Right ventricle myocardium superior (tissue), 1 donor: ENCODE measurements at regions not wholly inside any gene's neighbourhood (a gene's known extent, or its start where the extent isn't known, plus 50 kb on each side); places are given as distances from the start of the nearest gene placed in this dataset.
A peak's percentile ranks its signal among the peaks of the same experiment; 100 is the strongest.

Experiments
- ATAC-seq: fragments of 200-7000 bp; cut with Tn5 transposase; one replicate; pipeline ENCODE4 v1.9.1; 2020; ENCODE audit warnings: mild to moderate bottlenecking; ENCODE audit not compliant: poor library complexity
- DNase-seq: peaks from one replicate; pipeline ENCODE4 v3.0.0-alpha.2; 2020
- intact Hi-C: fragments of 100-400 bp; cut with DNase I; formaldehyde crosslinking; loops from one replicate; pipeline ENCODE4 v1.11.2; 2022
- donor health status: DM: no; HTN: yes; CAD: no; lungs with severe emphysema.

DNA sequence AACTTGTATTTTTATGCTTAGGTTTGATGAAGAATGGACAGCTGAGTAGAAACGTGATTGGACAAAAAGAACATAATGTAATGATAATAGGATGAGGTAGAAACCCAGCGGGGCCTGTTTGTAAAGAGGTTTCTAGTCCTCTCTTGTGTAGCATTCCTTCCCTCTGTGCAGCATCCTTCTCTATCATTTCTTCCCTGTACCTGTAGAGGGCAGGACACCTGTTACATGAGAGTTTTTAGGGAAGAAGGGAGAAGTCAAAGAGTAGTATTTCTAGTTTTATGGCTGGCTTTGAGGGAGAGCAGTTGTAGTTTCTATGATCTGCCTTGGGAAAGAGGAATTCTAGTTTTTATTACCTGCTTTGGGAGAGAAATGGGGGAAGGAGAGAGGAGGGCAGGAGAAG lies 162.1 kb upstream of the FST start:
- no peak for ATAC-seq
- no peak for DNase-seq
- intact Hi-C loops, result no loop called here

DNA sequence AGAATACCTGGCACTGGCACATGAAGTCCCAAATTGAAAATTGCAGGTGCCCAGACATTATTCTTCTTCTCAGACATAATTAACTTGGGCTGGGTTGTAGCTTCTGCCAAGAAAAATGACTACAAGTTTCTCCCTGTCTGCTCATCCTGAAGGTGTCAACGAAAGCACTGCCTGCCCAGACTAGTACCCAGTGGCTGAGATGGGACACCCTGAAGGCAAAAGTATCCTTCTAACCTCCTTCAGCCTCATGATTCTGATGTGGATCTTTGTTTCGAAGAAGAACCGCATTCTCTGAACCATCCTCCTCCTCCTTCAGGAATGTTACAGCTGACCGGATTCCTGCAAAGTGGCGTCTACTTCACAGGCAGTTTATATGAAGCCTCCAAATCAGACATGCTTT lies 161.1 kb upstream of the FST start:
- ATAC-seq (no peak), DNase-seq (no peak)
- intact Hi-C loops, result no loop called here

- no peak for ATAC-seq
- DNase-seq, result no peak
- intact Hi-C loops, result no loop called here
These were observed 159.4 kb upstream of the FST start for GRCh38 chr5:53321073-53321472.

- no peak for DNase-seq
- ATAC-seq, result no peak
- intact Hi-C loops, result no loop called here
These were observed 158.7 kb upstream of the FST start for GRCh38 chr5:53321721-53322120.

GRCh38 chr5:53322257-53322656 lies 158.2 kb upstream of the FST start:
- no peak for DNase-seq
- no peak for ATAC-seq
- intact Hi-C loops, result no loop called here

DNA sequence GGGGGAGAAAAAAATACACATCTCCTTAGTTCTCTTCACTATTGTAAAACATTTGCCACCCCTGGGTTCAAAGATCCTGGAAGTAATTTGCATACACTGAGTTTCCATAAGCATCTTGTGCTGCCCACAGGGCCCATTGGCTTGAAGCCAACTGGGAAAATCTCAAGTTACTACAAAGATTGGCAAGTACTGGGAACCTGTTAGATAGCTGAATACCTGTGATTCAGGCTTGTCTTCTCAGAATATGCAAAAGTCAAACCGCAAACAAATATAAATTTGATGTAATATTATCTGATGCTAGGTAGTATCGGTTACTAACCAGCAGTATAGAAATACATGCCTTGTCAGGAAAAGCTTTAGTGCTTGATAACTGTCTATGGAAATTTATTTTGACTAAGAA lies 156.9 kb upstream of the FST start:
- intact Hi-C loops, result no loop called here
- ATAC-seq (no peak), DNase-seq (no peak)

DNA sequence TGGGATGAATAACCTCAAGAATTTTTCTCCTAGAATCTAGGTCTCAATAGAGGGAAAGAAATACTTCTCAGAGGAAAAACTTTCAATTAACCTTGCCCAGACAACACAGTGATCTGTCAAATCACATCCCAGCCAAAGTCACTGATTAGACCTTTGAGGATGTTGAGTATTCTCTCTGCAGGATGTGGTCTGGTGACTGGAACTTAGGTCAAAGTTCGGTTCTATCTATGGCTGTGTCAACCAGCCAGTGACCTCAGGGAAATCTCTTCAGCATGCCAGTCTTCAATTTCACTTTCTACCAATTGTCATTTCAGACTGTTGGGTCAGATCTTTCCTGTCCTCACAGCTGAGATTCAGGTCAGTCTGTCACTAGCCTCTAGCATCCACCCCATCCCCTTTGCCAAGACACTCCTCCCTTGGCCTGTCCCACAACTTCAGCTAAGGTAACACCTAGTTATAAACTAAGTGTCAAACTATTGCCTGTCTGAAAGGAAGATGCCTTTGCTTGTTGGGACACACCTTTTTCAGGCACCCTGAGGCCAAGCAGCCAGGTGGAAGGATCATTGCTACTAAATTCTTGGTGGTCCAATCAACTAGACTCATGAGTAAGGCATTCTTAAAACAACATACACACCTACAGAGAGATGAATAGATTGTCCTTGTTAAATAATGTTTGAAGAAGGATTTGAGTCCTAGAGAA lies 156.3 kb upstream of the FST start:
- intact Hi-C loops, result no loop called here
- ATAC-seq (no peak), DNase-seq (no peak)

GRCh38 chr5:53326424-53327153 lies 153.8 kb upstream of the FST start:
- peak; percentile 80 for ATAC-seq
- intact Hi-C loops, result no loop called here

DNA sequence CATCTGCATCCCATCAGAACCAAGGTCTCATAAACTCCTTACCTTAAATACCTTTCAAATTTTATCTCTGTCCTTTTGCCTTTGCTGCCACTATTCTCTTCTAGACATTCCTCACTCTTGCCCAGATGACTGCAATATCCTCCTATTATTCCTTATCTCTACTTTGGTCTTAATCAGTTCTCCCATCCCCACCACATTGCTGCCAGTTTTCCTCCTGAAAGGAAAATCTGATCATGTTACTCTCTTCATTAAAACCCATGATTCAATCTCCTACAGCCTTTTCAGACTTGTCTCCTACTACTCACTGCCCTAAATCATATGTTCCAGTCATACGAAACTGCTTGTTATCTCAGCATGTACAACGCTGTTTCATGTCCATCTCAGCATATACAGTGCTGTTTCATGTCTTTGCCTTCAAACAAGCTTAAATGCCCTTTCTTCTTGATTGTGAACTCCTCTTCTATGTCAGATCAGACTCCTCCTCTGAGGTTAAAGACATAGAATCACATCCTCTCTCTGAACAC lies 152.6 kb upstream of the FST start:
- ATAC-seq (no peak), DNase-seq (no peak)
- intact Hi-C loops, result no loop called here

More at GRCh38 chr5:53326424-53327153, 153.8 kb upstream of the FST start:
- no peak for DNase-seq

GRCh38 chr5:53330491-53330890 lies 149.9 kb upstream of the FST start:
- no peak for ATAC-seq
- intact Hi-C loops, result no loop called here
- no peak for DNase-seq

DNA sequence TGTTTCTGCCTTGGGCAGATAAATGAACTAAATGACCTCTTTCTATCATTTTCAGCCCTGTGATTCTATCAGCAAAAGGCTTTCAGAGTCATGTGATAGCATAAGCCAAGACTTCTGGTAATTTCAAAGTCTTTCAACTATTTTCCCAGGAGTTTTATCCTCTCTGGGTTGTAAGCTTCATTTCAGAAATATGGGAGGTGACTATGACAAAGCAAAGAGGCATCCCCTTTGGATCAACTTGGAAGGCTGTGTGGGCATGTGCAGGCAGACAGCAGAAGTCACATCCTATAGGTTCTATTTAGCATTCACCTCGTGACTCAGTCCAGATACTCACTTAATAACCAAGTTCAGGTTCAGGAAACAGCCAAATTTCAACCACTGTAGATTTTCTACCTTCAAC lies 149.0 kb upstream of the FST start:
- ATAC-seq (no peak), DNase-seq (no peak)
- intact Hi-C loops, result no loop called here

DNA sequence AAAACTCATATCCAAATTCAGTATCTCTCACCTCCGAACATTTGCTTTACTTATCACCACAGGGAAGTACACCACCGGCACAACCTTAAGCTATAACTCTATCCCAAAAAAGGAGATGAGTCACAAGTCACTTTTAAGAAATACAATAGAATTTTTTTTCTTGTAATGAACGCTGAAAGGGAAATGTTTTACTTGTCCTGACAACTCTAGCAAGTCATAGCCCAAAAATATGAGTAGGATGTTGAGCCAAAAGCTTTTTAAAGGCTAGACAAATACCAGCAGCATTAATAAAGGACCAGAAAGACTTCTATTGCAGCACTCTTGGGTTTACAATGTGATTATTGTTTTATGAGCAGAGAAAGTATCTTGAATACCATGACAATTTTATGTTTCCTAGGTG lies 147.3 kb upstream of the FST start:
- no peak for ATAC-seq
- intact Hi-C loops, result no loop called here

GRCh38 chr5:53334431-53334941 lies 145.9 kb upstream of the FST start:
- intact Hi-C loops, result no loop called here
- ATAC-seq, result no peak

More for the DNA sequence above, 147.3 kb upstream of the FST start:
- no peak for DNase-seq

DNA sequence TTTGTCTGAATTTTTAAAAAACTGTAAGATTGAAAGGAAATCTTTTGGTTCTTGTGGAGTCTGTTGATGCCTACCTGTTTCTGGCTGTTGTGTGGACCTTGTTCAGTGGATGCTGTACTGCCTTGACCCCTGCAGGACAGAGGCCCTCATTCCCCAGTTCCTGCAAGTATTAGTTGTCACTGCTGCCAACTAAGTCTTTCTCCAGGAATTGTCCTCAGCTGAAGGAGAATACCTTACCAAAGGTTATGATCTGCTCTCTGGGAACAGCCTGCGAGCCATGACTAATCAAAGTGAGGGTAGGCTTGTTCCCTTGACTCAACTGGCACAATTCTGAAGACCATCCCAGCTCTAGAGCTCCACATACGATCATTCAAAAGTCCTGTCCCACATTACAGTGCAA lies 145.3 kb upstream of the FST start:
- DNase-seq (no peak), ATAC-seq (no peak)
- intact Hi-C loops, result no loop called here

More at GRCh38 chr5:53334431-53334941, 145.9 kb upstream of the FST start:
- no peak for DNase-seq

DNA sequence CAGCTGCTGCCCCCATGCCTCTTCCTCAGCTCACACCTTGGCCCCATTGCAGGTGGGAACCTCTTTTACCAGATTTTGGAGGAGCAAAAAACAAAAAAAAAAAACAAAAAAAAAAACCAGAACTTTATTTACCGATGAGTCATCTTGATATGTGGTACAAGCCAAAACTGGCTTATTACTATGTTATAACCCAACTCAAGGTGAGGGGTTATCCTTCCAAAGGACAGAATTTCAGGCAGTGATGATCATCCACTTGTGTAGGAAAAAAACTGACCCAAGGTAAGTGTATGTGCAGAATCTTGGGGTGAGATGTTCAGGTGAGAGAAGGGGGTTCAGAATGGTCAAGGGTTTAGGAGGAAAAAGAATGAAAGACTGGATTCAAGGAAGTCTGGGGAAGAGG lies 142.6 kb upstream of the FST start:
- ATAC-seq (no peak), DNase-seq (no peak)

DNA sequence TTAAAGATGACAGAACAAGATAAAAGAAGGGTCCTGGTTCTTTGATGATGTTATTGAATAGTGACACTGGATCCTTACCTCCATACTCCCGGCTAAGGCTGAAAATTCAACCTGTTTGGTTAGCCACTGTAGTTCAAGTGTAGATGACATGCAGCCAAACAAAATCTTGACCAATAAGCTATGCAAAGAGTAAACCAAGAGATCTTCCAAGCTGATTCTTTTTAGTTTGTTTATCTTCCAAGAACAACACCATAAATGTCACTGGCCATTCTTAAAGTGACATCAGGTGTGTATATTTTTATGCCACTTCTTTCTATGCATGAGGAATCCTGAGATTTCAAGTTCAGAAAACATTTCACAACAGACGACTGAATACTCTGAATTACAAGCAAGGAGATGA lies 141.5 kb upstream of the FST start:
- no peak for ATAC-seq
- intact Hi-C loops, result no loop called here
- DNase-seq, result no peak

More for the DNA sequence above, 142.6 kb upstream of the FST start:
- intact Hi-C loops, result no loop called here

GRCh38 chr5:53339962-53340540 lies 140.4 kb upstream of the FST start:
- intact Hi-C loops, result no loop called here
- no peak for ATAC-seq
- DNase-seq, result no peak

GRCh38 chr5:53340956-53341750 lies 139.3 kb upstream of the FST start:
- intact Hi-C loops, result no loop called here
- ATAC-seq (no peak), DNase-seq (no peak)

DNA sequence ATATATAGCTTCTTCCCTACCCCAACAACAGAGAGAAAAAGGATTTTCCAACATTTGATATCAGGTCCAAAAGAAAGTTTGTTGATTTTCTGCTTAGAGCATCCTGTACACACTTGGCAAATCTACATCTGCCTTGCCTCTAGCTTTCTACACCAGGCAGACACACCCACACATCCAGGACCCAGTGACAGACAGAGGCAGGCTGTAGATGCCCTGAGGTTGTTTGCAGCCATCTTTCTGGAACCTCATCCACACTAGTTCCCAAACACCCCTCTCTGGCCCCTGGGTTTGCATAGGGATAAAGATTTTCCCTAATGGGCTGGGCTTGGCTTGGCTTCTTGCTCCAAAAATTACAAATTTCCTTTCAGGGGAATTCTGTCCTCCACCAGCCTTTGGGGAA lies 138.2 kb upstream of the FST start:
- no peak for DNase-seq
- intact Hi-C loops, result no loop called here
- no peak for ATAC-seq
